DOHH2 (cell line): ENCODE measurements at regions not wholly inside any gene's neighbourhood (a gene's known extent, or its start where the extent isn't known, plus 50 kb on each side); places are given as distances from the start of the nearest gene placed in this dataset.

Source experiments
- CTCF ChIP-seq: fragments of 200-600 bp; sonication (generic); IDR thresholded peaks from one replicate; pipeline ENCODE4 v1.5.1; 2014; ENCODE audit warnings: antibody characterized with exemption, mild to moderate bottlenecking, low read depth, low read length; ENCODE audit not compliant: poor library complexity, severe bottlenecking
- EZH2phosphoT487 ChIP-seq: fragments of 200-600 bp; sonication (generic); IDR thresholded peaks from 2 replicates; pipeline ENCODE4 v1.6.1; 2017; ENCODE audit warnings: borderline replicate concordance, mild to moderate bottlenecking, antibody characterized with exemption, low read length, moderate library complexity, mixed read lengths

- TF ChIP-seq CTCF (no peak), EZH2phosphoT487 (no peak)
These were observed 300.0 kb upstream of the FZD8 start for GRCh38 chr10:35942057-35942456.
